B cell (primary cell): ENCODE measurements at regions not wholly inside any gene's neighbourhood (a gene's known extent, or its start where the extent isn't known, plus 50 kb on each side); places are given as distances from the start of the nearest gene placed in this dataset.

Experiments used
- ATAC-seq: fragments of 200-7000 bp; cut with Tn5 transposase; one replicate; pipeline ENCODE4 v1.10.0; 2021; ENCODE audit warnings: low read depth, mild to moderate bottlenecking, moderate number of reproducible peaks, moderate library complexity
- CTCF ChIA-PET: fragments of 350-600 bp; sonication (Branson Sonifier 250); formaldehyde crosslinking; loops from one replicate; lab custom pipeline; 2021; ENCODE audit warnings: antibody characterized with exemption, inconsistent platforms; lab: Charles Lee
- POLR2A ChIA-PET: fragments of 350-600 bp; sonication (Branson Sonifier 250); formaldehyde crosslinking; loops from one replicate; lab custom pipeline; 2021; ENCODE audit warnings: antibody characterized with exemption; lab: Charles Lee
- DNase-seq: peaks from one replicate; pipeline ENCODE4 v3.0.0; 2013
- H2AFZ ChIP-seq: 2 replicates; pipeline ENCODE4 v1.6.1; 2012; ENCODE audit warnings: mild to moderate bottlenecking, low read depth, low read length; ENCODE audit not compliant: insufficient read depth, poor library complexity, severe bottlenecking
- H3K27ac ChIP-seq, 2 donors: 1 replicate in 1 of 2; 2 replicates in 1 of 2; pipeline ENCODE4 v1.5.1; 2012 to 2013; ENCODE audit warnings: low read length in 2 of 2, mild to moderate bottlenecking in 2 of 2, moderate library complexity in 1 of 2
- H3K27me3 ChIP-seq, 4 experiments: fragments of 200-600 bp in 1 of 4; sonication (generic) in 1 of 4; replicated peaks in 1 of 4; 1 replicate in 2 of 4; 2 replicates in 2 of 4; pipeline versions ENCODE4 v1.6.1 to v1.7.0; 2013 to 2016; ENCODE audit warnings: low read length in 3 of 4, mild to moderate bottlenecking in 2 of 4, mixed read lengths in 1 of 4, moderate library complexity in 1 of 4; ENCODE audit not compliant: insufficient read depth in 4 of 4, control insufficient read depth in 3 of 4; ENCODE audit errors: control extremely low read depth in 1 of 4
- H3K36me3 ChIP-seq, 2 experiments: replicated peaks in 1 of 2; 1 replicate in 1 of 2; 2 replicates in 1 of 2; pipeline versions ENCODE4 v1.6.1 to v1.7.1; 2013; ENCODE audit warnings: low read length in 1 of 2; ENCODE audit not compliant: insufficient read depth in 2 of 2, control insufficient read depth in 1 of 2; ENCODE audit errors: control extremely low read depth in 1 of 2, extremely low read depth in 1 of 2
- H3K4me1 ChIP-seq, 2 donors: fragments of 200-600 bp in 1 of 2; sonication (generic) in 1 of 2; 1 replicate in 1 of 2; 2 replicates in 1 of 2; pipeline versions ENCODE4 v1.5.1 to v1.6.1; 2013 to 2017; ENCODE audit warnings: low read length in 2 of 2; ENCODE audit not compliant: control insufficient read depth in 2 of 2, insufficient read depth in 2 of 2
- H3K4me2 ChIP-seq: replicated peaks from 2 replicates; pipeline ENCODE3; 2012; ENCODE audit warnings: mild to moderate bottlenecking, low read depth, low read length; ENCODE audit not compliant: poor library complexity, severe bottlenecking
- H3K4me3 ChIP-seq, 5 experiments: fragments of 200-600 bp in 1 of 5; sonication (generic) in 1 of 5; 1 replicate in 3 of 5; 2 replicates in 2 of 5; pipeline versions ENCODE4 v1.5.1 to v1.7.0; 2011 to 2016; ENCODE audit warnings: low read length in 4 of 5, mild to moderate bottlenecking in 4 of 5, low read depth in 2 of 5, control low read depth in 1 of 5, moderate library complexity in 1 of 5; ENCODE audit not compliant: insufficient read depth in 1 of 5; ENCODE audit errors: control extremely low read depth in 1 of 5, extremely low read depth in 1 of 5
- H3K79me2 ChIP-seq: fragments of 200-600 bp; sonication (generic); one replicate; pipeline ENCODE4 v1.6.0; 2016; ENCODE audit warnings: low read length; ENCODE audit not compliant: control insufficient read depth, insufficient read depth
- H3K9ac ChIP-seq: fragments of 200-600 bp; sonication (generic); 2 replicates; pipeline ENCODE4 v1.6.1; 2017; ENCODE audit warnings: mild to moderate bottlenecking, low read length, moderate library complexity
- H3K9me3 ChIP-seq, 3 donors: one replicate each; pipeline versions ENCODE4 v1.6.1 to v1.7.1; 2013; ENCODE audit warnings: low read length in 2 of 3; ENCODE audit not compliant: control insufficient read depth in 2 of 3, insufficient read depth in 1 of 3; ENCODE audit errors: control extremely low read depth in 1 of 3
- H4K20me1 ChIP-seq: 2 replicates; pipeline ENCODE4 v1.6.0; 2012; ENCODE audit warnings: mild to moderate bottlenecking, low read length; ENCODE audit not compliant: insufficient read depth, control insufficient read depth, poor library complexity, severe bottlenecking
- H3K27ac Mint-ChIP-seq: one replicate; pipeline ENCODE4 v1.8.0; 2021; ENCODE audit warnings: mixed read lengths
- H3K27me3 Mint-ChIP-seq: one replicate; pipeline ENCODE4 v1.8.0; 2021; ENCODE audit warnings: mixed read lengths
- H3K4me1 Mint-ChIP-seq: one replicate; pipeline ENCODE4 v1.8.0; 2021; ENCODE audit warnings: mixed read lengths
- H3K4me3 Mint-ChIP-seq: one replicate; pipeline ENCODE4 v1.8.0; 2021; ENCODE audit warnings: mixed read lengths
- H3K9me3 Mint-ChIP-seq: one replicate; pipeline ENCODE4 v1.8.0; 2022; ENCODE audit warnings: mixed read lengths; ENCODE audit not compliant: insufficient read depth
- CTCF ChIP-seq: fragments of 200-600 bp; IDR thresholded peaks from one replicate; pipeline ENCODE4 v1.8.0; 2022; ENCODE audit warnings: antibody characterized with exemption, mild to moderate bottlenecking
- EZH2 ChIP-seq: IDR thresholded peaks from 2 replicates; pipeline ENCODE4 v1.6.1; 2012; ENCODE audit warnings: borderline replicate concordance, low read depth, mild to moderate bottlenecking, moderate library complexity, low read length; ENCODE audit not compliant: insufficient read depth, poor library complexity, severe bottlenecking
- WGBS: methylation state at CpG from one replicate; pipeline ENCODE4 v1.1.5; 2013; ENCODE audit warnings: missing lambda C conversion rate; ENCODE audit not compliant: insufficient coverage; 5-methylcytosine and 5-hydroxymethylcytosine counted together
- intact Hi-C: fragments of 100-400 bp; cut with micrococcal nuclease; formaldehyde crosslinking; loops from one replicate; pipeline ENCODE4 v1.10.0; 2022

- POLR2A ChIA-PET = no interaction called here
- Histone ChIP-seq H2AFZ (no peak overlapping the region), H3K4me1 (no peaks in the 10 kb centered on the region), H4K20me1 (no peaks in the 10 kb centered on the region), H3K27me3 (no peaks in the 10 kb centered on the region), H3K9me3 (peaks cover 0 to 2% (median 2%) of the 10 kb centered on the region in 3 donors), H3K79me2 (no peaks in the 10 kb centered on the region), H3K4me2 (no peak overlapping the region), H3K36me3 (no peaks in the 10 kb centered on the region), H3K4me3 (no peak overlapping the region), H3K9ac (no peak overlapping the region), H3K27ac (no peak overlapping the region)
- CTCF ChIA-PET = no interaction called here
- Mint-ChIP-seq H3K4me3 (no peak overlapping the region), H3K27me3 (no peaks in the 10 kb centered on the region), H3K27ac (no peak overlapping the region), H3K4me1 (no peaks in the 10 kb centered on the region), H3K9me3 (peaks cover 6% of the 10 kb centered on the region)
- DNase-seq (no peak), ATAC-seq (no peak)
- no CpG with 5 or more reads among the region's 4 CpGs for WGBS
- TF ChIP-seq EZH2 (no peak), CTCF (no peak)
- intact Hi-C loops = no loop called here
Observed at GRCh38 chr6:66568271-66568670, 861.2 kb upstream of the EYS start.

DNA sequence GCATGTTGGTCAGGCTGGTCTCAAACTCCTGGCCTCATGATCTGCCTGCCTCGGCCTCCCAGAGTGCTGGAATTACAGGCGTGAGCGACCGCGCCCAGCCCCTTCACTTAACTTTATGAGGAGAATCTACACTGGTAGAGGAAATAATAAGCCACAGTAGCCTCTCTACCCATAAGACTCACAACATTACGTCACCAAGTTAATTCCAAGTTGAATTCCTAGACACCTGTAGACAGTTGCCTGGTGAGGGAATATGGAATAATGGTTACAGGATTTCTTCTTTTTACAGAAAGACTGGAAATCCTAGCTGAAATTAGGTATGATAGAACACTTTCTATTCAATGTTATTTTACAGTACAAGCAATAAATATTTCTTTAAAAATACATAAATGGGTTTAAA lies 854.5 kb upstream of the EYS start:
- Mint-ChIP-seq H3K4me1 (no peaks in the 10 kb centered on the region), H3K27ac (no peak overlapping the region)

More for the DNA sequence above, 854.5 kb upstream of the EYS start:
- H3K9me3 Mint-ChIP-seq = no peaks in the 10 kb centered on the region
- no peaks in the 10 kb centered on the region for H3K27me3 ChIP-seq
- H3K27ac ChIP-seq = no peak overlapping the region
- H4K20me1 ChIP-seq = no peaks in the 10 kb centered on the region
- no peaks in the 10 kb centered on the region for H3K36me3 ChIP-seq
- no peak overlapping the region for H3K4me3 Mint-ChIP-seq
- DNase-seq = no peak
- no peak overlapping the region for H3K4me2 ChIP-seq
- ChIA-PET POLR2A (no interaction called here), CTCF (no interaction called here)
- no peak for TF ChIP-seq EZH2
- TF ChIP-seq CTCF = no peak
- no peak overlapping the region for H3K9ac ChIP-seq
- ATAC-seq = no peak
- no peak overlapping the region for H2AFZ ChIP-seq
- H3K79me2 ChIP-seq = no peaks in the 10 kb centered on the region
- H3K4me1 ChIP-seq = no peaks in the 10 kb centered on the region
- intact Hi-C loops = no loop called here
- no peaks in the 10 kb centered on the region for H3K27me3 Mint-ChIP-seq
- no peak overlapping the region for H3K4me3 ChIP-seq
- peaks cover 0 to 3% (median 0%) of the 10 kb centered on the region in 3 donors for H3K9me3 ChIP-seq
- WGBS = no CpG with 5 or more reads among the region's 6 CpGs
